Endothelial cell of umbilical vein (primary cell): ENCODE measurements at regions not wholly inside any gene's neighbourhood (a gene's known extent, or its start where the extent isn't known, plus 50 kb on each side); places are given as distances from the start of the nearest gene placed in this dataset.

Source experiments
- EZH2 ChIP-seq: IDR thresholded peaks from 2 replicates; pipeline ENCODE4 v1.6.1; 2012; ENCODE audit warnings: borderline replicate concordance, low read depth, mild to moderate bottlenecking, moderate library complexity, low read length, inconsistent platforms; ENCODE audit not compliant: severe bottlenecking
- FOS ChIP-seq: IDR thresholded peaks from 2 replicates; pipeline ENCODE4 v1.6.1; 2011; ENCODE audit warnings: mild to moderate bottlenecking, low read length, moderate library complexity, borderline replicate concordance; ENCODE audit not compliant: insufficient read depth
- GATA2 ChIP-seq: IDR thresholded peaks from 2 replicates; pipeline ENCODE4 v1.7.0; 2011; ENCODE audit warnings: low read depth, mild to moderate bottlenecking, moderate library complexity, mixed read lengths, low read length; ENCODE audit not compliant: insufficient read length, insufficient read depth
- MYC ChIP-seq: IDR thresholded peaks from one replicate; pipeline ENCODE4 v1.6.1; 2011; ENCODE audit warnings: mild to moderate bottlenecking, low read depth, low read length
- POLR2A ChIP-seq: IDR thresholded peaks from 2 replicates; pipeline ENCODE4 v1.6.1; 2012; ENCODE audit warnings: low read depth, mild to moderate bottlenecking, control low read depth, low read length
- POLR2AphosphoS5 ChIP-seq: IDR thresholded peaks from 2 replicates; pipeline ENCODE4 v1.6.1; 2012; ENCODE audit warnings: low read depth, mild to moderate bottlenecking, control low read depth, low read length, moderate library complexity; ENCODE audit not compliant: insufficient read depth
- TF ChIP-seq, protein P1 (sequence below), 2 donors: IDR thresholded peaks; 1 replicate in 1 of 2; 2 replicates in 1 of 2; pipeline ENCODE4 v1.5.1; 2011; ENCODE audit warnings: low read length in 2 of 2, mild to moderate bottlenecking in 2 of 2, moderate library complexity in 2 of 2, control low read depth in 1 of 2, inconsistent platforms in 1 of 2, low read depth in 1 of 2; ENCODE audit not compliant: insufficient read depth in 1 of 2; ENCODE audit errors: extremely low read depth in 1 of 2

GRCh38 chr13:100899720-100900316 is 225.2 kb upstream of the TMTC4 start:
- TF ChIP-seq EZH2, result no peak
- TF ChIP-seq POLR2AphosphoS5, result no peak
- TF ChIP-seq, protein P1, sequence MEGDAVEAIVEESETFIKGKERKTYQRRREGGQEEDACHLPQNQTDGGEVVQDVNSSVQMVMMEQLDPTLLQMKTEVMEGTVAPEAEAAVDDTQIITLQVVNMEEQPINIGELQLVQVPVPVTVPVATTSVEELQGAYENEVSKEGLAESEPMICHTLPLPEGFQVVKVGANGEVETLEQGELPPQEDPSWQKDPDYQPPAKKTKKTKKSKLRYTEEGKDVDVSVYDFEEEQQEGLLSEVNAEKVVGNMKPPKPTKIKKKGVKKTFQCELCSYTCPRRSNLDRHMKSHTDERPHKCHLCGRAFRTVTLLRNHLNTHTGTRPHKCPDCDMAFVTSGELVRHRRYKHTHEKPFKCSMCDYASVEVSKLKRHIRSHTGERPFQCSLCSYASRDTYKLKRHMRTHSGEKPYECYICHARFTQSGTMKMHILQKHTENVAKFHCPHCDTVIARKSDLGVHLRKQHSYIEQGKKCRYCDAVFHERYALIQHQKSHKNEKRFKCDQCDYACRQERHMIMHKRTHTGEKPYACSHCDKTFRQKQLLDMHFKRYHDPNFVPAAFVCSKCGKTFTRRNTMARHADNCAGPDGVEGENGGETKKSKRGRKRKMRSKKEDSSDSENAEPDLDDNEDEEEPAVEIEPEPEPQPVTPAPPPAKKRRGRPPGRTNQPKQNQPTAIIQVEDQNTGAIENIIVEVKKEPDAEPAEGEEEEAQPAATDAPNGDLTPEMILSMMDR (IDR thresholded peaks at IDR 0.05; ENCODE audit: extremely low read depth in 1 of 2, insufficient read depth in 1 of 2, low read depth in 1 of 2, low read length in 2 of 2), result no peak
- TF ChIP-seq POLR2A, result no peak
- TF ChIP-seq MYC, result no peak
- no peak for TF ChIP-seq GATA2
- no peak for TF ChIP-seq FOS
